GM10266 (cell line): ENCODE measurements at regions not wholly inside any gene's neighbourhood (a gene's known extent, or its start where the extent isn't known, plus 50 kb on each side); places are given as distances from the start of the nearest gene placed in this dataset.
"Not testable (repeated sequence)": the region's sequence is repeated elsewhere in the genome, so short reads cannot be mapped to it uniquely, and the experiment has no call there.

Experiments used
- DNase-seq: peaks from one replicate; pipeline ENCODE4 v3.0.0; 2012; ENCODE audit errors: extremely low spot score
- TF ChIP-seq, protein P1 (sequence below): IDR thresholded peaks from 2 replicates; pipeline ENCODE4 v1.5.1; 2012; ENCODE audit warnings: mild to moderate bottlenecking, low read depth; ENCODE audit not compliant: control insufficient read depth, insufficient read depth; ENCODE audit errors: missing control alignments

DNA sequence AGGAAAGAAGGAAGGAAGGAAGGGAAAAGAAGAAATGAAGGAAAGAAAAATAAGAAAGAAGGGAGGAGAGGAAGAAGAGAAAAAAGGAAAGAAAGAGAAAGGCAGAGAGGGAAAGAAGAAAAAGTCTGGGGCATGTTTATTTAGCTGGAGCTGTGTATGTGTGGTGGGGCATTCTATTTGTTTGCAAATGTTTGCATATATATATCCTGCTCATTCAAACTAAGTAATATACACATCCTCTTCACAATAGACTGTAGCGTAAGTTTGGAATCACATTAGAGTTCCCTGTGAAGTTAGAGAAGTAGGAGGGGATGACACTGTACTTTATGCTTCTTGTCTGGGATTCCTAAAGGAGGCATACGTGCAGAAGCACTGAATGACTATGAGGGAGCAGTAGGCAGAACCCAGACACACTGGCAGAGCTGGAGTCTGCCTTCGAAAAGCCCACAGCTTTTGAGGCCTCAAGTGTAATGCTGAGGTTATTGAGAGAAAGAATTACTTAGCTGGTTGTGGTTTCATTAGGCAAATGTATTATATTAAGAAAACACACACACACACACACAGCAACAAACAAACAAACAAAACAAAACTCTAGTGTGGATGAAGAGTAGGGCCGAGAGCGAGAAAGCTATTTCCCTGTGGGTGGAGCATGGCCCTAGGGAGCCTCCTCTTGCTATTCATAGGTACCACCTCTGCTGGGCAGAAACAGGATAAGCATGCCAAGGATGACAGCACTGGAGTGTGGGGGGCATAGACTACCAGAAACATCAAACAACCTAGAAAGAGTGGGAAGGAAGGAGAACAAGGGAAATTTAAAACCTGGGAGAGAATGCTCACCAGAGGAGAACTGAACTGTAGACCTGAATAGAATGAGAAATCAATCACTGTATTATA is 905.1 kb upstream of the NXPH2 start:
- DNase-seq, result no peak
- TF ChIP-seq, protein P1, sequence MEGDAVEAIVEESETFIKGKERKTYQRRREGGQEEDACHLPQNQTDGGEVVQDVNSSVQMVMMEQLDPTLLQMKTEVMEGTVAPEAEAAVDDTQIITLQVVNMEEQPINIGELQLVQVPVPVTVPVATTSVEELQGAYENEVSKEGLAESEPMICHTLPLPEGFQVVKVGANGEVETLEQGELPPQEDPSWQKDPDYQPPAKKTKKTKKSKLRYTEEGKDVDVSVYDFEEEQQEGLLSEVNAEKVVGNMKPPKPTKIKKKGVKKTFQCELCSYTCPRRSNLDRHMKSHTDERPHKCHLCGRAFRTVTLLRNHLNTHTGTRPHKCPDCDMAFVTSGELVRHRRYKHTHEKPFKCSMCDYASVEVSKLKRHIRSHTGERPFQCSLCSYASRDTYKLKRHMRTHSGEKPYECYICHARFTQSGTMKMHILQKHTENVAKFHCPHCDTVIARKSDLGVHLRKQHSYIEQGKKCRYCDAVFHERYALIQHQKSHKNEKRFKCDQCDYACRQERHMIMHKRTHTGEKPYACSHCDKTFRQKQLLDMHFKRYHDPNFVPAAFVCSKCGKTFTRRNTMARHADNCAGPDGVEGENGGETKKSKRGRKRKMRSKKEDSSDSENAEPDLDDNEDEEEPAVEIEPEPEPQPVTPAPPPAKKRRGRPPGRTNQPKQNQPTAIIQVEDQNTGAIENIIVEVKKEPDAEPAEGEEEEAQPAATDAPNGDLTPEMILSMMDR, result no peak

DNA sequence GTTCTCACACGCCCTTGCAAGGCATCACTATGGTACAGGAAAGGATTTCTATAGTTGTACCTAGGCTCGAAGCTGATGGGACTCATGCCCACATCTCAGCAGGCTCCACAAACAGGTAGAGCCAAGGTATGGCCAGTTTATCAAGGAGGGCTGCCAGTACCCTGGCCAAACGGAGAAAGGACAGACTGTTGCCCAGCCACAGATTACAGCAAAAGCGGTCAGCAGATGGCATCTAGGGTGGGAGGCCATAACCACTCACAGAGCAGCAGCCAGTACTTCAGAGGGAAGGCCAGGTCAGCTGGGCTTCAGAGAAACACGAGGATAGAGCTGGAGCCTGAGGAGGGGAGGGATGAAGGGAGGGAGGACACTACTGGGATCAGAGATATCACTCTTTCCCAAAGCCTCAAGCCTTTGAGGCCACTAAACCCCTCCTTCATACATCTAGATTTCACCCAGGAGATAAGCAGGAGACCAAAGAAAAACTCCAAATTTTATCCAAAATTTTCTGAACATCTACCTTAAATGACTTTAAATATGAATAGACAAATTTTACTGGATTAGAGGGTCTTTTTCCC is 904.2 kb upstream of the NXPH2 start:
- TF ChIP-seq, protein P1, result no peak
- no peak for DNase-seq

DNA sequence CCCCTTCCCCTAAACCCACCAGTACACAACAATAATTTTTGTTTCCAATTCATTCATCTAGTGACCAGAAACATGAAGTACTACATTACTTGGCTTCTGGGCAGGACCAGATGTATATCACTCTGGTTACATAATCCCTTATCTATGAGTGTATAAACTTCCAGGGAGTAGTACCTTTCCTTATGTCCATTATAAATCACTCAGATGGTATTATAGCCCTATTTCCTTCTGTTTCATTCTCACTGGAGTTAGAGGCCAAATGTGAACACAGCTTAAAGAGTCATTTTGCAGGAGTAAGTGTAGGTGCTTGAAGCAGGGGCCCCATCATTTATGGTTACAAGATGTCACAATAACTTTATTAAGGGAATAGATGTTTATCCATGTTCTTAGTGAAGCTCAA is 894.4 kb upstream of the NXPH2 start:
- TF ChIP-seq, protein P1, result no peak

DNA sequence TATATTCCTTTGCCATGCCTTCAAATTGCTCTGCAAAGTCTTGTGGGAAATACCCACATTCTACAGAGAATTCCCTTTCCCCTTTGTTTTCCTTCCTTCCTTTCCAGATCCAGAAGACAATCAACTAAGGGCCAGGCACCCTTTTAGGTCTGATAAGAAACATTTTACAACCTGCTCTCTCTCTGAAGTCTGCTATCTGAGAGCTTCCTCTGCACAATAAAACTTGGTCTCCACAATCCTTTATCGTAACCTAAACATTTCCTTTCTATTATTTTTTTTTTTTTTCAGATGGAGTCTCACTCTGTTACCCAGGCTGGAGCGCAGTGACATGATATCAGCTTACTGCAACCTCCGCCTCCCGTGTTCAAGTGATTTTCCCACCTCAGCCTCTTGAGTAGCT is 893.3 kb upstream of the NXPH2 start:
- DNase-seq, result not testable (repeated sequence)

More for the DNA sequence above, 894.4 kb upstream of the NXPH2 start:
- no peak for DNase-seq

DNA sequence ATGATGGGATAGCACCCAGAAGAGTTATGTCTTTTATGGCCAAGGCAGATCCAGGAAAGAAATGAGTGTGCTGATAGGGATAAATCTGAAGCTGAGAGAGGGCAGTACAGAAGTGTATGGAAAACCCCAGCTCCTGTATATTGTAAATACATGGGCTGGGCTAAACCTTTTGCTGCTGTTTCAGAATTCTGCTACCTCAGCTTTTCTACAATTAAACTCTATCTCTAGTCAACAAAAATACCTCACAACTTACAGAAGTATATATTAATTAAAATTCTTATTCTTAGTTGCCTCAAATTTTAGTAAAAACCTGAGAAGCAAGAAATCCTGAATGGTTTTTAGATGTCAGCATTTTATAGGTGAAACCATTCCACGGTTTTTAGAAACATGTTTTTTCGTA is 889.5 kb upstream of the NXPH2 start:
- no peak for DNase-seq
- TF ChIP-seq, protein P1, result no peak

DNA sequence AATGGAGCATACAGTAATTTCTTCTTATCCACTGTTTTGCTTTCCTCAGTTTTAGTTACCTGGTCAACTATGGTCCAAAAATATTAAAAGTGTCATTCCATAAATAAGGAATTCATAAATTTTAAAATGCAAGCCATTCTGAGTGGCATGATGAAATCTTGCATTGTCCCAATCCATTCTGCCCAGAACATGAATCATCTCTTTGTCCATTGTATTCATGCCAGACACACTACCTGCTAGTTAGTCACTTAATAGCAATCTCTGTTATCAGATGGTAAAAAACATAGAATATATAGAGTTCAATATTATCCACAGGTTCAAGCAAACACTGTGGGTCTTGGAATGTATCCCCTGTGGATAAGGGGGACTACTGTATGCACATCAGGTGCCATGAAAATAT is 872.2 kb upstream of the NXPH2 start:
- TF ChIP-seq, protein P1, result no peak
- DNase-seq, result no peak

DNA sequence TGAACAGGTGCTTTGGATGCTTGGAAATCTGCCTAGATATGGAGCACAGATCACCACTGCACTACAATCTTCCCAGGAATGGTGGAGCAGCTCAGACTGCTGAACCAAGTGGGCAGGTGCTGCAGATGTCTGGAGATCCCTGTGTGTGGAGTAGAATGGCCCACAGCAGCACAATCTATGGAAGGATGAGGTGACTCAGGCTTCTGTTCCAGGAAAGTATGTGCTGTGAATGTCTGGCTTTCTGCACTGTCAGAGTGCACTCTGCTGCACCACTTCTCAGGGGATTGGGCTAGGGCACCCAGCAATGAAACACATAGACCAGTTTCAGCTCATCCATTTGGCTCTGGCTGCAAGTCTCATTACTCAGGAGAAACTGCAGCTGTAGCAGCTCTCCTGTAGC is 865.4 kb upstream of the NXPH2 start:
- no peak for DNase-seq
- TF ChIP-seq, protein P1, result no peak
